GM18909 (cell line): ENCODE measurements at regions not wholly inside any gene's neighbourhood (a gene's known extent, or its start where the extent isn't known, plus 50 kb on each side); places are given as distances from the start of the nearest gene placed in this dataset.
"Not testable (repeated sequence)": the region's sequence is repeated elsewhere in the genome, so short reads cannot be mapped to it uniquely, and the experiment has no call there.

Source experiments
- ATAC-seq: cut with Tn5 transposase; IDR thresholded peaks from one replicate; pipeline ENCODE4 v1.9.1; 2021; ENCODE audit warnings: mild to moderate bottlenecking; ENCODE audit not compliant: unreplicated experiment, poor library complexity

DNA sequence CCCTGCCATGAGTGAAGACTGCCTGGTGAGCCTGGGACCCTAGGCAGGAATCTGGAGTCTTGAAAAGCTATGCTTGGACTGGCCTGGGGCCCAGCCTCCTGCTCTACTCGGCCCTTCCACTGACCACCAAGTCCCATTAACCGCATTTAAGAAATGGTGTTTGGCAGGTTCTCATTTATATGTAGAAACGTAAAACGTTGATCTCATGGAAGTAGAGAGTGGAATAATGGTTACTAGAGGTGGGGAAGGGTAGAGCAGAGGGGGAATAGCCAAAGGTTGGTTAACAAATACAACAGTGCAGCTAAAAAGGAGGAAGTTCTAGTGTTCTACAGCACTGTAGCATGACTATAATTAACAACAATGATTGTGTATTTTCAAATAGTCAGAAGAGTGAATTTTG is 72.9 kb upstream of the EED start:
- no peak for ATAC-seq

GRCh38 chr11:86167499-86168164 is 76.9 kb upstream of the EED start:
- no peak for ATAC-seq

DNA sequence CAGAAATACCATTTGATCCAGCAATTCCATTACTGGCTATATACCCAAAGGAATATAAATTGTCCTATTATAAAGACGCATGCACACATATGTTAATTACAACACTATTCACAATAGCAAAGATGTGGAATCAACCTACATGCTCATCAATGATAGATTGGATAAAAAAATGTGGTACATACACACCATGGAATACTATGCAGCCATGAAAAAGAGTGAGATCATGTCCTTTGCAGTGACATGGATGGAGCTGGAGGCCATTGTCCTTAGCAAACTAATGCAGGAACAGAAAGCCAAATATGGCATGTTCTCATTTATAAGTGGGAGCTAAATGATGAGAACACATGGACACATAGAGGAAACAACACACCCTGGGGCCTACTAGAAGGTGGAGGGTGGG is 78.3 kb upstream of the EED start:
- not testable (repeated sequence) for ATAC-seq

DNA sequence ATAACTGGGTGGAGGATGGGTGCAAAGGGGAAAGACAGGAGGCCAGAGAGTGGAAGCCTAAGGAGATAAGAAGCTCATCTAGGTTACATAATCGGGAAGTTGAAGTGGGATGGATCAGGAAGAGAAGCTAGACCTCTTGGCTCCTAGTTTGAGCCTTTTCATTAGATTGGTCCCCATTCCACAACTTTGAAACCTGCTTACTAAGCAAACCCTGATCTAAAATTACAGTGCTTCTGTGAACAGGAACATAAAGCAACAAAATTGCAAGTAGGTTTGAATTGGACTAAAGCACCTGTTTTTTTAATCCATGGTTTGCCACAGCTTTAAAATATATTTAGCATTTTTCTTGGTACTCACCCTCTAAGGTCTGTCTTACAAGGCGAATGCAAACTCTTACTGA is 80.4 kb upstream of the EED start:
- ATAC-seq, result no peak

GRCh38 chr11:86163221-86163876 is 81.2 kb upstream of the EED start:
- not testable (repeated sequence) for ATAC-seq

DNA sequence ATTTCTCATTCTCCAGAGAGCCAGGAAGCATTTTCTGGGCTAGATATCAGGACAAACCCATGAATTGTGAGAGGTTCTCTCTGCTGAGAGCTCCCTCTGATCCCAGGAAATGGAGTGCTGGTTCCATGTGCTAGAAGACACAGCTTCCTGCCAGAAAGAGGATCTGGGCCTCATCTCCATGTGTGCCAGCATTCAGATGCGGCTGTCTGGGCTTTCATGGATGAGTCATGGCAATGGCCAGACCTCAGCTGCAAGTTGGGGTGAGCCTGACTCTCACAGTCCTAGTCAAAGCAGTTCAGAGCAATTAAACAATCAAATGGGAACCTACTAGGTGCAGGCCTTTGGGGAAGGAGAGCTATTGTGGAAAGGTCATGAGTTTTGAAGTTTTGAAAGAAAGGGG is 82.3 kb upstream of the EED start:
- ATAC-seq, result no peak

- ATAC-seq, result no peak
Measured at GRCh38 chr11:86161837-86162236, 82.7 kb upstream of the EED start.

- ATAC-seq, result no peak
Measured at GRCh38 chr11:86161336-86161735, 83.2 kb upstream of the EED start.

GRCh38 chr11:86160541-86161149 is 83.9 kb upstream of the EED start:
- ATAC-seq, result no peak

DNA sequence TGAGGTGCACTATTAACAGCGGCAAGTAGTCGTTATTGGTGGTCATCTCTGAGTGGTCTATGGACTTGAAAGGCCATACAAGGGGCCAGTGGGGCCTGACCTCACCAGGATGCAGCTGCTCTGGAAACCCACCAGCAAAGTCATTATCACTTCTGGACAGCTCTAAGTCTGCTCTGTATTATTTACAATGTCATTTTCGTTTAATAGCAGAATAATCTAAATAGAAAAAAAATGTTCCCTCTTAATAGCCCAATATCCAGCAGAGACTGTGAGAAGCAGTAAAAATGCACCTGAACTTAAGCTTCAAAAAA is 85.0 kb upstream of the EED start:
- no peak for ATAC-seq

GRCh38 chr11:86158704-86159580 is 85.6 kb upstream of the EED start:
- ATAC-seq, result no peak

DNA sequence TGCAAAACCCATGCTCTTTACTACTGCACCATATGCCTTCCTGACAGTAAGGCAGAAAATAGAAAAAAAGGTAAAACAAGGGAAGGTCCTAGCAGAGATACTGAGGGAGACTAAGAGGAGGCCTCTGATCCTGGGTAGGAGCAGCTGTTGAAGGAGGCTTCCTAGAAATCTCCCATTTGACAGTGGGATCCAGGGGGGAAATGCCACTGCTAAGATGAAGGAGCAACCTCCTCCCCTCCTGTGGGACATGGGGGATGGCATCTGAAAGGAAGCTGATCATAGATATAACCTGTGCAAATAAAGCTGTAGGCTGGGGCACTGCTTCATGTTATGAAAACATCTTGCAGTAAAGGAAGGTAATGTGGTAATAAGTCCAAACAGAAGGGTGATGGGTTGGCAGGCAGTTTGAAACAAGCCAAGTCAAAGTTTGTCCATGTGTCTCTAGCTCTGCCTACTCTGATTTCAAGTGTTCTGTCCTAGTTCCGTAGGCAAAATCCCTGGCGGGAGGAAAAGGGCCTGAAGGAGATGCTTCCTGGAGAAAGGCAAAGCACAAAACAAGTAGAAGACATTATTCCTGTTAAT is 86.7 kb upstream of the EED start:
- no peak for ATAC-seq

- ATAC-seq, result no peak
Measured at GRCh38 chr11:86156397-86156955, 87.6 kb upstream of the PICALM start.

GRCh38 chr11:86155200-86155844 is 86.4 kb upstream of the PICALM start:
- ATAC-seq, result no peak

DNA sequence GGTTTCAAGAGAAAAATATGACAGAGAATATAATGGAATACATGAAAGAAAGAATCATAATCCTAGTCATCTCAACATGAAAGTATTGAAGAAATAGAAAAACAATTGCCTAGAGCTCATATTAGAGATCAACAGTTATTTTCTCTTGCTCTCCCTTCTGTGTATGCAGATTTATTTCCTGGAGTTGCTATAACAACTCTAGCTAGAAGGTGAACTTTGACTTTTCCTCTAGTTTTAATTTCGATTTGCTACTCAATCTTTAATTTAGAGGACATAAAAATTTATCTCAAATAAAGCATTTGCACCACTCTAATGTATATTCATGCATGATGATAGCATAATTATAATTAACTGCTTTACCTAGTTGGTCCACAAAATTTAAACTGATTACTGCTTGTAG is 84.6 kb upstream of the PICALM start:
- ATAC-seq, result no peak

GRCh38 chr11:86152901-86153300 is 84.0 kb upstream of the PICALM start:
- ATAC-seq, result no peak

DNA sequence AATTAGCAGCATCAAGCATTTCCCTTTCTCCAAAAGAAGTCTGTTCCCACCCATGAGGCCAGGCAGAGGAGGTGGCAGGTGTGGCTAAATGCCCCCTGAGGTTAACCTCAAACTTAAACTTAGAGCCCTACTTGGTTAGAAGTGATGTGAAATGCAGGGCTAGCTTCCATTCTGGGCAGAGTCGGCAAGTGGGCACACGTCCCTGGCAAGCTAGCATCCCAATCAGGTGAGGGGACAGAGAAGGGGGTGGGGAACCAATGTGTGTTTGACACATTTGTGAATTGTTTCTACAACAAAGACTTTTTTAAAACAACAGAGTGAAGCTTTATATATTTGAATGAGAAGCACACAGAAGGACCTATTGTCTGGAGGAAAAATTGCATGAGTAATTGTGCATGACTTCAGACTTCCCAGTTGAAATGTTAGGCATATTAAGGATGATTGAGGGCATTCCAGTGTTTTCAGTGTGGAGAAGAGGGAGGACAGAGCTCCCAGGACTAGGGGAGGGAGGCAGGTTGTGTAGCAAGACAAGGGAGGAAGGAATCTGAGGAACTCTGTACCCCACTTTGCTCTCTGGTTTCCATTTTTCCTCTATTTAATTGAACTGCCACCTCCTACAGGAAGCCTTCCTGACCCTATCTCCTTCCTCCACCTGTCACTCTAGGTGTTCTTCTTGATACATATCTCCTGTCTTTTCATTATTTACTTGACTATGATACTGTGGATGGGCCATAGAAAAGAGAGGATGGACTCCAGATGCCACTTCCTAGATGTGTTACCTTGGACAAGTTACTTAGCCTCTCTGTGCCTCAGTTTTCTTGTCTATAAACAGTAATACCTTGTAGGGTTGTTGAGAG is 83.3 kb upstream of the PICALM start:
- ATAC-seq, result peak; percentile 30

DNA sequence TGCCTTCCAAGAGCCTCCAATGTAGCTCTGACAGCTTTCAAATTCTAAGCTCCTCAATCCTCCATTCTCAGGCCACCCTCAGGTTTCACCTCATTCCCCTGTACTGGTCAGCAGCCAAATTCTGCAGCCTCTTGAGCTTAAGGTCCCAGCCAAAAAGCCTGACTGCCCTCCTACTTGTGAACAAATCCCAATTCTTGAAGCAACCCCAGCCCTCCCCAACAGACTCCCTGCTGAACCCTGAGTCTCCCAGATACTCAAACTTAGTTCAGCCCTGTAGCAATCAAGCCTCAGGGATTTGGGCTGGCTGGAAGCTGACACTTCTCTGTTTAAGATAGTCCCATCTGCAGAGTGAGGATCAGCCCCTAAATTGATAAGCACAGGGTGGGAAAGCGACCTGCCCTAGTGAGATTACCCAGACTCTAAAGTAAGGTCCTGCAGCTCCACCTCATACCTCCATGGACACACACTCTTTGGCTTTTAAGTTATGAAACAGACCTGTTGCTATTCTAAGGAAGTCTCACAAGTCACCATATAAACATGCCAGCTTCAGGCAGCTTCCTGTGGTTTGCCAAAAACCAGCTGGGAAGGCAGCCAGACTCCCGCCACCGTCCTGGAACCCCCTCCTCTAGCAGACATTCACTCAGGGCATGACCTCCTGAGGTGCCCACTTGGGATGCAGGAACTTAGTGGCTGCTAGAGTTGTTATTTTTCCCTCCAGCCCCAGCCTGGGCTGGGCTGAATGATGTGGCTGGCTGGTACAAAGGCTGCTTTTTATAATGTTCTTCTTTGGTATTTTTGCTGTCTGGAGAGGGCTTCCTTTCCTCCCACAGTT is 82.5 kb upstream of the PICALM start:
- ATAC-seq, result peak; percentile 61
